CD14-positive monocyte (primary cell): ENCODE measurements at regions not wholly inside any gene's neighbourhood (a gene's known extent, or its start where the extent isn't known, plus 50 kb on each side); places are given as distances from the start of the nearest gene placed in this dataset.

Experiments used
- DNase-seq, 3 donors: peaks; one replicate each; pipeline ENCODE4 v3.0.0-alpha.2; 2011 to 2022
- H2AFZ ChIP-seq: 2 replicates; pipeline ENCODE4 v1.6.0; 2012; ENCODE audit warnings: mild to moderate bottlenecking, low read depth, low read length, inconsistent platforms; ENCODE audit not compliant: insufficient read depth, poor library complexity, severe bottlenecking
- H3K27ac ChIP-seq, 2 donors: 1 replicate in 1 of 2; 2 replicates in 1 of 2; pipeline ENCODE4 v1.5.1; 2012 to 2013; ENCODE audit warnings: low read length in 2 of 2, control low read depth in 1 of 2, inconsistent platforms in 1 of 2, low read depth in 1 of 2, mild to moderate bottlenecking in 1 of 2
- H3K27me3 ChIP-seq, 2 donors: one replicate each; pipeline versions ENCODE4 v1.6.0 to v1.6.1; 2011 to 2013; ENCODE audit warnings: low read length in 2 of 2; ENCODE audit not compliant: control insufficient read depth in 2 of 2, insufficient read depth in 2 of 2
- H3K36me3 ChIP-seq, 2 donors: replicated peaks in 1 of 2; 1 replicate in 1 of 2; 2 replicates in 1 of 2; pipeline versions ENCODE4 v1.5.1 to v1.6.1; 2012 to 2013; ENCODE audit warnings: low read length in 2 of 2, control low read depth in 1 of 2, inconsistent platforms in 1 of 2, mild to moderate bottlenecking in 1 of 2; ENCODE audit not compliant: insufficient read depth in 2 of 2, control insufficient read depth in 1 of 2
- H3K4me1 ChIP-seq, 2 donors: 1 replicate in 1 of 2; 2 replicates in 1 of 2; pipeline versions ENCODE4 v1.5.1 to v1.6.1; 2012 to 2013; ENCODE audit warnings: low read length in 2 of 2, control low read depth in 1 of 2, inconsistent platforms in 1 of 2, mild to moderate bottlenecking in 1 of 2, moderate library complexity in 1 of 2; ENCODE audit not compliant: insufficient read depth in 2 of 2, control insufficient read depth in 1 of 2
- H3K4me2 ChIP-seq: replicated peaks from 2 replicates; pipeline ENCODE3; 2012; ENCODE audit warnings: low read length, moderate library complexity, mild to moderate bottlenecking; ENCODE audit not compliant: poor library complexity, severe bottlenecking; ENCODE audit errors: extremely low read depth
- H3K4me3 ChIP-seq, 3 experiments: fragments of 200-600 bp in 1 of 3; sonication (generic) in 1 of 3; replicated peaks in 1 of 3; 1 replicate in 2 of 3; 2 replicates in 1 of 3; pipeline ENCODE4 v1.5.1; 2011 to 2013; ENCODE audit warnings: low read length in 3 of 3, mild to moderate bottlenecking in 3 of 3, control low read depth in 2 of 3, low read depth in 2 of 3, inconsistent platforms in 1 of 3, moderate library complexity in 1 of 3
- H3K79me2 ChIP-seq: 2 replicates; pipeline ENCODE4 v1.6.0; 2012; ENCODE audit warnings: mild to moderate bottlenecking, control low read depth, inconsistent platforms, low read length, moderate library complexity; ENCODE audit not compliant: insufficient read depth
- H3K9ac ChIP-seq: 2 replicates; pipeline ENCODE4 v1.6.0; 2017; ENCODE audit warnings: low read length, mild to moderate bottlenecking; ENCODE audit not compliant: insufficient read depth, poor library complexity, severe bottlenecking
- H3K9me3 ChIP-seq, 2 donors: replicated peaks in 1 of 2; 1 replicate in 1 of 2; 2 replicates in 1 of 2; pipeline versions ENCODE4 v1.5.1 to v1.6.1; 2012 to 2013; ENCODE audit warnings: low read length in 2 of 2, control low read depth in 1 of 2; ENCODE audit not compliant: control insufficient read depth in 1 of 2, insufficient read depth in 1 of 2
- H4K20me1 ChIP-seq: 2 replicates; pipeline ENCODE4 v1.6.0; 2012; ENCODE audit warnings: mild to moderate bottlenecking, low read length, control low read depth, moderate library complexity; ENCODE audit not compliant: insufficient read depth
- H3K27ac Mint-ChIP-seq, 7 donors: one replicate each; pipeline ENCODE4 v1.8.0; 2020; ENCODE audit warnings: mild to moderate bottlenecking in 7 of 7, mixed read lengths in 7 of 7, moderate library complexity in 6 of 7, inconsistent platforms in 2 of 7
- H3K27me3 Mint-ChIP-seq, 3 donors: one replicate each; pipeline ENCODE4 v1.8.0; 2021 to 2022; ENCODE audit warnings: low read depth in 3 of 3, mild to moderate bottlenecking in 3 of 3, mixed read lengths in 3 of 3, moderate library complexity in 3 of 3, inconsistent platforms in 1 of 3
- H3K36me3 Mint-ChIP-seq, 2 donors: one replicate each; pipeline ENCODE4 v1.8.0; 2020; ENCODE audit warnings: mixed read lengths in 2 of 2, inconsistent platforms in 1 of 2, mild to moderate bottlenecking in 1 of 2
- H3K4me1 Mint-ChIP-seq: one replicate; pipeline ENCODE4 v1.8.0; 2020; ENCODE audit warnings: mild to moderate bottlenecking, mixed read lengths
- H3K4me3 Mint-ChIP-seq, 2 donors: one replicate each; pipeline ENCODE4 v1.8.0; 2020; ENCODE audit warnings: mild to moderate bottlenecking in 2 of 2, mixed read lengths in 2 of 2, moderate library complexity in 1 of 2
- H3K9me3 Mint-ChIP-seq, 7 donors: one replicate each; pipeline ENCODE4 v1.8.0; 2020 to 2022; ENCODE audit warnings: mixed read lengths in 7 of 7, mild to moderate bottlenecking in 6 of 7, moderate library complexity in 6 of 7, inconsistent platforms in 2 of 7
- WGBS: methylation state at CpG from one replicate; pipeline ENCODE4 v1.1.5; 2013; ENCODE audit warnings: missing lambda C conversion rate; ENCODE audit not compliant: insufficient coverage; 5-methylcytosine and 5-hydroxymethylcytosine counted together
- intact Hi-C, 2 donors: fragments of 100-400 bp; cut with micrococcal nuclease; formaldehyde crosslinking; loops; one replicate each; pipeline versions ENCODE4 v1.15.0 to v1.15.1; 2023
- TF ChIP-seq, protein P1 (sequence below): fragments of 200-600 bp; IDR thresholded peaks from one replicate; pipeline ENCODE4 v1.8.0; 2022; ENCODE audit warnings: antibody characterized with exemption, mild to moderate bottlenecking

DNA sequence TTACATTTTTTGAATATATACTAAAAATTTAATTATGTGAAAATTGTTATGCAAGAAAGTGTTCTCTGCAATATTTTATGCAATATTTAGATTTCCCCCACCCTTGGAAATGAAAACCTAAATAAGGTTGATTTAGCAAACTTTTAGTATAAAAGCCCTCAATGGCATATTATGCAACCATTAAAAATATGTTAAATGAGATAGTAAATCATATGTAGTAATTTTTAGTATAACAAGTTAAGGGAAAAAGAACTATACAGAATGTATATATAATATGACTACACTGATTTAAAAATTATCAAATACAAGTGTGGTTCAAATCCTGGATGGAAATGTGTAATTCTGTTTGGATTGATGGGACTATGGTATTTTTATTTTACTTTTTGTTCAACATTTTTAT lies 116.9 kb upstream of the MEF2C start:
- H3K36me3 ChIP-seq, result no peaks in the 10 kb centered on the region
- no peaks in the 10 kb centered on the region for H3K4me1 ChIP-seq
- Mint-ChIP-seq H3K27ac (no peak overlapping the region), H3K27me3 (peaks cover 0 to 5% (median 3%) of the 10 kb centered on the region in 3 donors), H3K36me3 (no peaks in the 10 kb centered on the region), H3K9me3 (peaks cover 2 to 13% (median 8%) of the 10 kb centered on the region in 7 donors), H3K4me1 (no peaks in the 10 kb centered on the region), H3K4me3 (no peak overlapping the region)
- intact Hi-C loops, result no loop called here
- no peak overlapping the region for H3K9ac ChIP-seq
- no peak for DNase-seq
- H4K20me1 ChIP-seq, result no peaks in the 10 kb centered on the region
- peaks cover 5 to 9% of the 10 kb centered on the region in 2 donors for H3K9me3 ChIP-seq
- H3K4me3 ChIP-seq, result no peak overlapping the region
- TF ChIP-seq, protein P1, sequence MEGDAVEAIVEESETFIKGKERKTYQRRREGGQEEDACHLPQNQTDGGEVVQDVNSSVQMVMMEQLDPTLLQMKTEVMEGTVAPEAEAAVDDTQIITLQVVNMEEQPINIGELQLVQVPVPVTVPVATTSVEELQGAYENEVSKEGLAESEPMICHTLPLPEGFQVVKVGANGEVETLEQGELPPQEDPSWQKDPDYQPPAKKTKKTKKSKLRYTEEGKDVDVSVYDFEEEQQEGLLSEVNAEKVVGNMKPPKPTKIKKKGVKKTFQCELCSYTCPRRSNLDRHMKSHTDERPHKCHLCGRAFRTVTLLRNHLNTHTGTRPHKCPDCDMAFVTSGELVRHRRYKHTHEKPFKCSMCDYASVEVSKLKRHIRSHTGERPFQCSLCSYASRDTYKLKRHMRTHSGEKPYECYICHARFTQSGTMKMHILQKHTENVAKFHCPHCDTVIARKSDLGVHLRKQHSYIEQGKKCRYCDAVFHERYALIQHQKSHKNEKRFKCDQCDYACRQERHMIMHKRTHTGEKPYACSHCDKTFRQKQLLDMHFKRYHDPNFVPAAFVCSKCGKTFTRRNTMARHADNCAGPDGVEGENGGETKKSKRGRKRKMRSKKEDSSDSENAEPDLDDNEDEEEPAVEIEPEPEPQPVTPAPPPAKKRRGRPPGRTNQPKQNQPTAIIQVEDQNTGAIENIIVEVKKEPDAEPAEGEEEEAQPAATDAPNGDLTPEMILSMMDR, result no peak
- no peak overlapping the region for H3K4me2 ChIP-seq
- no peaks in the 10 kb centered on the region for H3K27me3 ChIP-seq
- no peak overlapping the region for H2AFZ ChIP-seq
- no peaks in the 10 kb centered on the region for H3K79me2 ChIP-seq
- H3K27ac ChIP-seq, result no peak overlapping the region

GRCh38 chr5:88997937-88998336 lies 115.0 kb upstream of the MEF2C start:
- no peaks in the 10 kb centered on the region for H3K27me3 ChIP-seq
- H3K9ac ChIP-seq, result no peak overlapping the region
- H3K4me3 Mint-ChIP-seq, result no peak overlapping the region
- H3K4me2 ChIP-seq, result no peak overlapping the region
- no peaks in the 10 kb centered on the region for H3K36me3 Mint-ChIP-seq
- no peaks in the 10 kb centered on the region for H3K9me3 ChIP-seq
- no peaks in the 10 kb centered on the region for H3K4me1 Mint-ChIP-seq
- H3K27ac Mint-ChIP-seq, result no peak overlapping the region
- peaks cover 0 to 7% (median 2%) of the 10 kb centered on the region in 7 donors for H3K9me3 Mint-ChIP-seq
- no peaks in the 10 kb centered on the region for H4K20me1 ChIP-seq
- no peaks in the 10 kb centered on the region for H3K36me3 ChIP-seq
- intact Hi-C loops, result no loop called here
- no peak overlapping the region for H3K4me3 ChIP-seq
- no peaks in the 10 kb centered on the region for H3K4me1 ChIP-seq
- peaks cover 0 to 3% (median 2%) of the 10 kb centered on the region in 3 donors for H3K27me3 Mint-ChIP-seq
- TF ChIP-seq, protein P1, result no peak
- no peaks in the 10 kb centered on the region for H3K79me2 ChIP-seq
- no peak overlapping the region for H2AFZ ChIP-seq
- WGBS, result no CpG with 5 or more reads among the region's 2 CpGs
- no peak overlapping the region for H3K27ac ChIP-seq
- no peak for DNase-seq
